Activated T-cell treated with anti-CD3 and anti-CD28 coated beads, Interleukin-2, amount 50 U/mL, for 1 hour (primary cell): ENCODE measurements at regions not wholly inside any gene's neighbourhood (a gene's known extent, or its start where the extent isn't known, plus 50 kb on each side); places are given as distances from the start of the nearest gene placed in this dataset.
"Not testable (repeated sequence)": the region's sequence is repeated elsewhere in the genome, so short reads cannot be mapped to it uniquely, and the experiment has no call there.

Experiments used
- DNase-seq: peaks from one replicate; pipeline ENCODE4 v3.0.0-alpha.2; 2020

DNA sequence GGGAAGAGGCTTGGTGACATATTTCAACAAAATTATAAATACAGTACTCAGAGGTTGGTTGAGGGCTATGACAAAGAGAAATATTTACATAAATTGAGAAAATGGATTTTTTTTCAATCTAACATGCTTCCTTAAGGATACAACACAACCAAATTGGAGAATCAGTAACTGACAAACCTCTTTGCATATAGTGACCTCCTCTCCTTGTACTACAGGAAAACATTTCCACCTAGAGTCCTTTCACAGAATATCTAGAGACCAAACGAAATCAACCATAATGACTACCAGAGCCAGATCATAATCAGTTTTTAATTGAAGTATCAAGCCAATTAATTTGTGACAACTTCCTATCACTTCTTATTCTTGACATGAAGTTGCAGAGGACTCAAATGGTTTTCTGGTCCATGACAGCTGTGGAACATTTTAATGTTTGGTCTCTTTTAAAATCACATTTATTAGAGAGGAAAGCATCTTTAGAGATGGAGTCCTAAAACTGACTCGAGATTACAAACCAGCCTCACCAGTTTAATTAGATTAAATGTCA is 1636.5 kb upstream of the C9orf72 start:
- no peak for DNase-seq

DNA sequence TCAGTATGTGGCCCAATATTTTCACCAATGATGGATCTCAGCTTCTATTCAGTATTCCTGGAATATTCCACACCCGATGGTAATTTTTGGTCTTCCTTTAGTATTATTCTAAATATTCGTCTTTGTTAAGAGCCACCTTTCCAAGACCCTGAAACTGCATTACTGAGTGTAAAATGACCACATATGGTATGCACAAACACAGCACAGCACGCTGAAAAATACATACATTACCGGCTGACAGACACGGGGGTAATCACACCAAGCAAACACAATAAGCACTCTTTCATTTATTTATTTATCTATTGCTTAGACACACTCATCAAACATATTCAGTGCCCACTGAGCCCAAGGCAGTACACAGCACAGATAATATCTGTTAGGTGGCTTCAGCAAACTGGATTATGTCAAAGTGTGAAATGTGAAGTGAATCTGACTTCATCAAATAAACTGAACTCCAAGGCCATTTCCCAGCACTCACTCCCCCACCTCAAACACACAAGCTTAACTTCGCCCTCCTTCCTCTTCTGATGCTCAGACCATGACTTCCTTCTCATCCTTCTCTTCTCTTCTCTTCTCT is 1637.8 kb upstream of the C9orf72 start:
- DNase-seq = no peak

DNA sequence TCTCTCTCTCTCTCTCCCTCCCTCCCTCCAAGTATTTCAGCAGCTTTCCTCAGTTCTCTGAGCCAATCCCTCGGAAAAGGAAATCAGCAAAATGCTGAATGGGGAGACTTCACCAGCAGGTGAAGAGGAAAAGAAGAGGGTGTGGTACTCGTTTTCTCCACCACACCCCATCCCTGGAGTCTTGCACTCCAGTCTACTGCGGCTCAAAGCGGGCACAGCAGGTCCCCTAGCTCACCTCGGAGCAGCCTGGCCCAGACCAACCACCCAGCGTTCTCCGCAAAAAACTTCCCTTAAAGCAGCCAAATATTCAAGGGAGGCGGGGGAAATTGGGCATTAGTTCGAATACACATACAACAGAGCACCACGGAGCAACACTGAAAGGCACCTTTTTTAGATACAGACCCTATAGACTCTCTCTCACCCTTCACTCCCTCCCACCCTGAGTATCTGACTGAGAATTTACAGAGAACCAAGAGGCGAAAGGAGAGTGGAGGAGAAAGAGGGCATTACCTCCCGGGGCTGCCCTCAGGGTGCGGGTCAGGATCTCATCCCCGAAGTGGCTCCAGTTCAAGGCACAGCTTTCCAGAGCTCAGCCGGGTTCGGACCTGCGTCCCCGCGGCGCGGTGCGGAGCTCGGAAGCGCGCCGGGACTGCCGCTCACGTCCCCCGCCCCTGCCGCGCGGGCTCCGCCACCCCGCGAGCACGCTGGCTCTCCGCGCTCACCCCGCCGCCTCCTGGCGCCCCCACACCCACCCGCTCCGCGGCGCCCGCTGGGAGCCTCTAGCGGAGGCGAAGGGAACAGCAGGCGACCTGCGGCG is 1638.5 kb upstream of the C9orf72 start:
- peak; percentile 36 for DNase-seq

DNA sequence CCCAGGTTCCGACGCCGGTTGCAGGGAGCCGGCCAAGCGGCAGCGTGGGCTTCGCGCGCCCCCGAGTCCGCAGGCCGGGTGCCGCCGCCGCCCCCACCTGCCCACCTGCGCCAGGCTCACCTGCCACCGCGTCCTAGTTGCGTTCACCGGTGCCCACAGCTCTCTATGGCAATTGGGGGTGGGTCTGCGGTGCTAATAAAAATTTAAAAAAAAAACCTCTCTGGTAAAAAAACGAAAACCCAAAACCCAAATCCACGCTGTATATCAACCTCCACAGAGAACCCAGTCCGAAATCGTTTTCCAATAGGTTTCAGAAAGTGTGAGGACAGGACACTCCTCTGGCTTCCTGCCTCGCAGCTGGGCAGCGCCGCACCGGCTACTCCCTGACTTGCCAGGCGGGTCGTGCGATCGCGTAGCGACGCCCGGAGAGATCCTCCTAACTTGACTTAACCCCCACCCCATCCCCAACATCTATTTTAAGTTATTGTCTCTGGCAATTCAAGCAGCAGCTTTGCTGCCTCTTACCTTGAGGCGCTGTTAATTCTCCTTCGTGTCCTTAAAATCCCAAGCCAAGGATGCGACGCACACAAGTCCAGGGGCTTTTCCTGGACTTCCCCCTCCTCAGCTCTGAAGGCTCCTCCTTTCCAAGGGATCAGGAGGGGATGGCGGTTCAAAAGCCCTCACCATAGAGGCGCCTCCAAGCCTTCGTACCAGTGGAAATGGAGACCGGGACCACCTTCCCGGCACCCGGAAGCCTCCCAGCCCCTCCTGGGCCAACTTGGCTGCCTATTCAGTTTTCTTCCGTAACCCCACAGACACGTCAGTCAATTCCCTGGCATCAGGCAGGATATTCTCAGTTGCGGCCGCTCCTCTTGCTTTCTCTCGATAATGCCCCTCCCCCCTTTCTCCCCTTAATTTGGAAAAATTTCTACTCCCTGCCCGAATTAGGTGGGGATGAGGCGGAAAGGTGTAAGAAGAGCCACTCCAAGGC is 1639.4 kb upstream of the C9orf72 start:
- DNase-seq = no peak

DNA sequence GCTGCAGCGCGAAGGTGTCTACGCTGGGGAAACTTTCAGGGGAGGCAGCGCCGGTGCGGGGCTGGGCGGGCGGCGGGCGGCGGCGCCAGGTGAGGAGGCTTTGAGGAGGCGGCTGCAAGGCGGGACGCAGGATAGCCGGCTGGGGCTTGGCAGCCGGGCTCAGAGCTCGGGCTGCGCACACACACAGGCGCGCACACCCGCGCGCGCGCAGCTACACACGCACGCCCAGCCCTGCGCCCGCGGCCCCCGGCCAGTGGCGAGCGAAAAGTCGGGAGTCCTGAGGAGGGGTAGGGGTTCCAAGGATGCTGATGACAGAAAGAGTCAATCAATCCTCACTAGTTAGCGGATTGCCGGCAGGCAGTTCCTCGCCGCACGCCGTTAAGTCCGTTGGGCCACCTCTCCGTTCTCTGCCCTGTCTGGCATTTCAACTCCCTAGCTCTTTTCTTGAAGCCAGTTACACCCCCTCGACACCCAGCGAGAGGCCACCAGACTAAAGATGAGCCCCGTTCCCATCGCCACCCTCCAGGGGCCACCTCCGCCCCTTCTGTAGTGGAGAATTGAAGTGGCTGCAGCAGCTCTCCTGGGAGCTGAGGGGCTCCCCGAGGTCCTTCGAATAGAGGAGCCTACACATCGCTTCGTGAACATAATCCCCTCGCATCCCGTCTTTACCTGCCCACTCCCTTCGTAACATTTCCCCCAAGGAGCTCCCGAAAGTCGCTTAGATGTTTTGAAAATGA is 1640.3 kb upstream of the C9orf72 start, which contains the start of gene LINGO2:
TSS of gene LINGO2 (minus strand) at position 185 of the 737 bp plus-strand sequence.
- DNase-seq = no peak

DNA sequence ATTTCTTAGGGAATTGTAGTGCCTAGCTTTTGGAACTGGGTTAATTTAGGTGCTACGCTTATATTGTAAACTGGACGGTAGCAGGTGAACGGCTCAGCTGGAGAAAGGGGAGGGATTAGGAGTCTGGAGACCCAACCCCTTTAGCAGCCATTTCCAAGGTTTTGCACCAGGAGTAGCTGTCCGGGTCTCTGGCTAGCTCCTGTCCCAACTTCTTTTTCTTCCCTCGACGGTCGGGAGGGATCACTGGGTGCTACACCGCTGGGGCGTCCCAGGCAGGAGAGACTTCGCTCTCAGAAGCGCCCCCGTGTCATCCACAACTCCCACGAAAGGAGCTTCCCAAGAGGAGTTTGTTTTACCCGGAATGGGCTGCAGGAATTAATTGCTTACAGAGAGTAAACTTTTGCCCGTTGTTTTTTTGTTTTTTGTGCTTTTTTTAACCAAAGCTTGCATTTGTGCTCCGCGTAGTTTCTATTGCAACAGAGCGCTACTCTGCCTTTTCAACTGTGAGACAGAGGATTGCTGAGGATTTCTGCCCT is 1640.9 kb upstream of the C9orf72 start:
- no peak for DNase-seq

DNA sequence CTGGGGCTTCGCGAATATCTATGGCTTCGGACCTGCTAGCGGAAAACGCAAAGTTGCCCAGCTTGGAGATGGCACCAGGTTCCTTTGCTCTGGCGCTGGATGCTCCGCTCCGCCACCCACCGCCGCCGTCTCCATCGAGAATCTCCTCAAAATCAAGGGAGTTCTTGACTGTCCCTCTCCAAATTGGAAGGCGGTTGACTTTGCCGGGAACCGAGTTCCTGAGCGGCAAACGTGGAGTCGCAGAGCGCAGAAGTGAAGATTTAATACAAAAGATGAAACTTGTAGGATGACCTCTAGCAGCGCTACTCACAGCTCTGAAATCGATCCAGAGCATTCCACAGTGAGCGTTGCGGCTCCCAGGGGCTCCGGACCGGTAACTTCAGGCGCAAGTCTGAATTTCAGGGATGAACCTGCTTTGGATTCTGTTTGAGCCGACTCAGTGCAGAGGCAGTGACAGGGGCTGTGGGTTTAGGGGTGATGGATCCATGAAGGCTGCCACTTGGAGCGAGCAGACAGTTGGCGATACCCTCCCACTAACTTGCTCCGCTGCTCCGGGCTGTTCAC is 1641.5 kb upstream of the C9orf72 start:
- no peak for DNase-seq

DNA sequence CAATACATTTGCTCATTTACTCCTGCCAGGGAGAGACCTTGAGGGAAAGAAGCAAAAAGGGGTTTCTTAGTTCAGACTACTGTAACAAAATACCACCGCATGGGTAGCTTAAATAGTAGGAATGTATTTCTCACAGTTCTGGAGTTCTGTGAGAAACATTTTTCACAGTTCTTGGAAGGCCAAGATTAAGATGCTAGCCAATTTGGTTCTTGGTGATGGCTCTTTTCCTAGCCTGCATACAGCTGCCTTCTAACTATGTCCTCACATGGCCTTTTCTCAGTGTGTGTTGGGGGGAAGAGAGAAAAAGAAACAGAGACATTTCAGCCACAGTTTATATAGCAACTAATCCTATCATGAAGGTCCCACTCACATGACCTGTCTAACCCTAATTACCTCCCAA is 1644.7 kb upstream of the C9orf72 start:
- DNase-seq = no peak

DNA sequence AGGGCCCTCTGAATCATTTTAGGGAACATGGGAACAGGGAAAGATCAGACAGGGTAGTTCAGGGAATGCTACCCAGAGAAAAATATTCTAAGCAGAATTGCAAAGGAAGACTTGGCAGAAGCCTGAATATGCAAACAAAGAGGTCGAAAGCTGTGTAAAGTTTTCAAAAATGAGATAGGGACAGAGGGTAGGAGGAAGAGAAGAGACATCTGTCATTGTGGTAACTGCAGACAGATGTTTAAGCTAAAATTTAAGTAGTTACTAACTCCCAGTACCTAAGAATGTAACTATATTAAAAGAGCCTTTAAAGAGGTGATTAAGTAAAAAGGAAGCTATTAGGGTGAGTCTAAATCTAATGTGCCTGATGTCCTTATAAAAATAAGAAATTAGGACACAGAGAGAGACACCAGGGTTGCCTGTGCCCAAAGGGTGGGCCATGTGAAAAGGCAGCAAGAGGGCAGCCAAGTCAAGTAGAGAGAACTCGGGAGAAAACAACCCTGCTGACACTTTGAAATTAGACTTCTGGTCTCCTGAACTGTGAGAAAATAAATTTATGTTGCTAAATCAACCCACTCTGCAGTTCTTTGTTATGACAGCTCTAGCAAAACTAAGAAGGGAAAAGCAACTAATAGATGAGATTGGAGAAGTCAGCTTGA is 1647.4 kb upstream of the C9orf72 start:
- DNase-seq = no peak

DNA sequence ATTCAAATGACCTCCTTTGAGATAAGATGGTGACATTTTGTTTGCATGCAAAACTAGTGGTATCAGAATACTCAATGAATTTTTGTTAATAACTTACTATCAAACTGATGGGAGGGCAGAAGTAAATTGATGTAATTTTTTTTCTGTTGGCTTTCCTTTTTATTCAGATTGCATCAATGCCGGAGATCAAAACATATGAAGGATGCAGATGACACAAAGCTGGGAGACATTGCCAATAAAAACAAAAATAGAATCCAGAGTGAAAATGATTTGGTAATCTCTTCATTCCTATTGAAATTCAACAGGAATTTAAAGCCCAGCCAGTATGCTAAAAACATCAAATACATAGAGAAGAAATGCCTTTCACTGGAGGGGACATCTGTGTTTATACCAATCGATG is 1655.3 kb upstream of the C9orf72 start:
- no peak for DNase-seq

DNA sequence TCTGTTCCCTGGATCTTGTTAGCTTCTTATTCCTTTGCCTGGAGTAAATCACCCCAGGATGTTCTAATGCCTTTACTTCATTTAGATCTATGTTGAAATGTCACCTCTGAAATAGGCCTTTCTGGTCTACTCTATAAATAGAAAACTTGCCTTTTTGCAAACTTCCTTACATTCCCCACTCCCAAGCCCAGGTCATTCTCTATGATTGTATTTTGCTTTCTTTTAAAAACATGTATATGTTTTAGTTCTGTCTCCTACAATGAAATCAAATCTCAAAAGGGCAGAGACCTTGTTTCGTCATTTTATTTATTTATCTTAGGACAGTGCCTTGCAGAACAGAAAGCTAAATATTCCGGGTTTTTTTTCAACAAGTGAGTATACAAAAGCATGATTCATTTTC is 1657.7 kb upstream of the C9orf72 start:
- DNase-seq = no peak

DNA sequence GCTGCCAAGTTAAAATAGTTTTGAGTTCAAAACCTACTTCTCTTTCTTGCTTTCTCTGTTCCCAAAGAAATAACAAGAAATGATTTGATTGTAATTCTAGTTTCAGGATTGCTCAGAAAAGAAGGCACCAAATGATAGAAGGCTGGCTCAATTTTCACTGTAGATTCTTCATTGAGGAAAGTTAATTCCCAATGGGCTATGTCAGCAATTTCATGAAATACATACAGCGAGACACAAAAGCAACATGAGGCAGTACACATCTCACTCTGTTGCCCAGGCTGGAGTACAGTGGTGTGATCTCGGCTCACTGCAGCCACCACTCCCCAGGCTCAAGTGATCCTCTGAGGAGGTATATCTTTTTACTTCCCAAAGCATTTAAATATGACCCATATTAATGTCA is 1659.9 kb upstream of the C9orf72 start:
- DNase-seq = no peak

DNA sequence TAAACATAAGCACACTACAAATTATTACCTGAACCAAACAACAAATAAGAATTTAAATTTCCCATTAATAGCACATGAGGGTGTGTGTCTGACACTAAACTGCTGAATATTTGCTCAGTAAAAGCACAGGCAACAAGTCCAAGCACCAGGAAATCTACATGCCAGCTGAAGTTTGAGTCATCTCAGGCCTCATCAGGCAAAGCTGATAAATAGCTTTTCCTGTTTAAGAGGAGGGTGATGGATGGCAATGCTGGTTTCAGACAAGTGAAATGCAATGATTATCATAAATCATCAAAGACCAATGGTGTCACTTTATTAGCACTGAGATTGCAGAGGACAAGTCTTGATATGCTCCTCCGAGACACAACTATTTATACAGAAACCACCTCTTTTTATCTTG is 1668.0 kb upstream of the C9orf72 start:
- DNase-seq = no peak

DNA sequence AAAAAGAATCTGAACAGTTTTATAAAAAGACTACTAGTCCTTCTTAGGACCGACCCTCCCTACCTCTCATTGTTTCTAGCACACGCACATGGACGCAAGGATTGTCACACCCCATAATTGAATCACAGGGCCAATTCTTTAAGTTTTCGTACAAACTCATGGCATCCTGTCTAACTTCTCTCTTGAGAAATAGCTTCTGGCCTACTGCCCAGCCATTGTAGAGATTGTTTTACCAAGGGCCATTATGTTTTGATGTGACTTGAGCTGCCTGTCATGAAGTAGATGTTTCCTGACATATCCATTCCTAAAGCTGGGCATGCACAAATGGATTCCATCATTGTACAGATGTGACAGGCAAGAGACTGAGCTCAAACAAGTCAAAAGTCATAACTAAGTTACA is 1672.1 kb upstream of the C9orf72 start:
- no peak for DNase-seq

DNA sequence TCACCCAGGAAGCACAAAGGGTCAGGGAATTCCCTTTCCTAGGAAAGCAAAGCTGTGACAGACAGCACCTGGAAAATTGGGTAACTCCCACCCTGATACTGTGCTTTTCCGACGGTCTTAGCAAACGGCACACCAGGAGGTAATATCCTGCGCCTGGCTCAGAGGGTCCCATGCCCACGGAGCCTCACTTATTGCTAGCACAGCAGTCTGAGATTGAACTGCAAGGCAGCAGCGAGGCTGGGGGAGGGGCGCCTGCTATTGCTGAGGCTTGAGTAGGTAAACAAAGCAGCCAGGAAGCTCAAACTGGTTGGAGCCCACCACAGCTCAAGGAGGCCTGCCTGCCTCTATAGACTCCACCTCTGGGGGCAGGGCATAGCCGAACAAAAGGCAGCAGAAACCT is 1697.1 kb upstream of the C9orf72 start:
- not testable (repeated sequence) for DNase-seq

DNA sequence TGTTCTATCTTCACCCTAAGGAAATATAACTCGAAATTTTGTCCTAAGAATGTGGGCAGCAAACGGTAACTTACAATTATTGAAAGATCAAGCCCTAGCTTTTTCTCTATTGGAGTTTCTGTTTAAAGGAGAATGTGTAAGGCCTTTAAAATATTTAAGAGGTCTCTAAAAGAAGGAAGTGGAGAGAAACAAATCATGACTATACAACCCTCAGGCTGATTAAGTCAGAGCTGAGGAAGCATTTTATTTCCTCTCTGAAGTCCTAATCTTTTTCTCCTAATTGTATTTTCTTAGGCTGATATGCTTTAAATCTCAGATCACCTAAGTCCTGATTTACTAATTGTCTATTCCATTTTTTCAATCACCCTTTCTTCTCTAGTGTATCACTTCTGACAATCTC is 1708.8 kb upstream of the C9orf72 start:
- DNase-seq = no peak

DNA sequence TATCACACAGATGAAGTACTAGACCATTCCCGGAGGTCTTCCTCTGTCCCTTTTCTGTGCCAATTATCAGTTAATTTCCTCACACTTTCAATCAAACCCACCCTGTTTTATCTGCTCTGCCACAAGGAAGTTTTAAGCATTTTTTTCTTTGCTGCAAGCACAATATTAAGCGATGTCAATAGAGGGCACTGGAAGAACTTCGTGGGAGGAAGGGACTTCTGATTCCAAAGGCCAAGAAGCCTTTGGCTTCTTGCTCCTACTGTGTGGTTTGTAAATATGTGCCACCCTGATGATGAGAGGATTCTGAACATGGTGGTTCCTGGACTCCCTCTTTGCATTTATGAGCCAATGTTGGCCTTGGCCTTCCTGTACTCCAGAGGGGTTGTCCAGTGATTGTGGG is 1712.5 kb upstream of the C9orf72 start:
- DNase-seq = no peak

DNA sequence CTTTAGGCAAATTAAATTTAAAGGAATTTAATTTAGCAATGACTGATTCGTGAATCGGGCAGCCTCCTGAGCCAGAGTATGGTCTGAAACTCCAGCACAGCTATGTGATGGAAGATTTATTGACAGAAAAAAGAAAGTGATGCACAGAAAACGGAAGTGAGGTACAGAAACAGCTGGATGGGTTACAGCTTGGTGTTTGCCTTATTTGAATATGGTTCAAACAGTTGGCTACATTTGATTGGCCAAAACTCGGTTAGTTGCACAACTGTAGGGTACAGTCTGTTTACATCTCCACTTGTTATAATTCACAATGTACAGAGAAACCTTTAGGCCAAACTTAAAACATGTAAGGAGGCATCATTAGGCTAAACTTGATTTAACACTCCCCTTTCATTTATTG is 1716.1 kb upstream of the C9orf72 start:
- no peak for DNase-seq

DNA sequence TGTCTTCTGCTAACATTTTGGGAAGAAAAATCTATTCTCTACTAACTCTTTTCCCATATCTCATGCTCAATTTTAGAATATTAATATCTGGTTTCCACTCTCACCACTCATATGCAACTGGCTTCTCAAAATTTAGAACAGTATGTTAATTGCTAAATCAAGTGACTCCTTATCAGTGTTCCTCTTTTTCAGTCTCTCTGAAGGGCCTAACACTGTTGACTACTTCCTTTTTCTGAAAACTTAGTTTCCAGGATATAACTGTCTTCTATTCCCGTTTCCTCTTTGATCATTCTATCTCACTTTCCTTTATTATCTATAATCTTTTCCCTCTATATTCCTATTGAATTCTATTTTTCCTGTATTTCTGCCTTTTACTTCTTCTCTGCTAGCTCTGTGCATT is 1717.2 kb upstream of the C9orf72 start:
- DNase-seq = no peak

DNA sequence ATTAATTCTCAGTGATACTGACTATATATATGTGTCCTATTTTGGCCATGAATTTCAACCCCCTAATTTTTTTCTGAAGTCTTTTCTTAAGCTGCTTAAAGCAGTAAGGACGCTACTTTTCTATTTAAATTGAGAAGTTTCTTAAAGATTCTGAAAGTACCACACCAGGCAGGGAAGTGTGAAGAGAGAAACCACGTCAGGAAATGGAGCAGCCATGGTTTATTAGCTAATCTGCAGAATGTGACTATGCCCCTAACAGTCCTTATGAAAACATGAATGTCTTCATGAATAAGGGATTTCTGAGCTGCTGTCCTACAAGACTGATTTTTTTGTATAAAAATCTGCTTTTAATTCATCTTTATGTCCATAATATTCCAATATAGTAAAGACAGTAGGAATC is 1724.3 kb upstream of the C9orf72 start:
- no peak for DNase-seq

DNA sequence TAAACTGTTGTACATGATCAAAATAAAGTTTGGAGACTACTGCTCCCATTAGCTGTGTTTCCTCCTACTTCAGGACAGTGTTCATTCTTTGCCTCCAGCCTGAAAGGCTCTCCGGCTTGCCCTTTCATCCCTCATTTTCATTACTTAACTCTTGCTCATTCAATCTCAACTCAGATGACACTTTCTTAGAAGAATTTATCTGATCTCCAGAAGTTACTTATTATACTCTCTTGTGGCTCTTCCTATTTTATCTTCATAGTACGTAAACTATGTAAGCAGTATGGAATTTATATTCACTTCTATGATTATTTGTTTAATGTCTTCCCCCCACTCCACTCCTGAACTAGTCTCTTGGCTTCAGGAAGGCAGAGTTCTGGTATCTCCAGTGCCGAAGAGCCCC is 1737.9 kb upstream of the C9orf72 start:
- DNase-seq = no peak
